ENCODE measurements at regions not wholly inside any gene's neighbourhood (a gene's known extent, or its start where the extent isn't known, plus 50 kb on each side); places are given as distances from the start of the nearest gene placed in this dataset.

DNA sequence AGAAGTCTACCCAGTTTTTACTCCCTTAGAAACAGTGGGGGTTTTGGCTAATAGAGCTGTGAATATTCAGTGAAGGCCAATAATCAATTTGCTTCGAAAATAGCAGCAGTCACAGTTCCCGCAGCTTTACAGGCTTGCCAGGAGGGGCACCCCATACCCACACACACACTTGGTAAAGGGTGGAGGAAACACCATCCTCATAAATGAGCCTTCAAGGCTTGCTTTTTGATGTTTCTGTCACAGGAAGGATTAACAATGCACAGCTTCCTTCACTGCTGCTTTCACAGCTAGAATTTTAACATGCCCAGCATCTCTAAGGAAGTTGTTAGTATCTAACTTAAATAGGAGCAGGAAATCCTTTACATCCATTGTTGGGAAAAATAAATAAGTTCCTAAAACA lies 1247.5 kb upstream of the C9orf72 start:
- CTCF ChIA-PET: no interaction called here
- TF ChIP-seq, protein P1, sequence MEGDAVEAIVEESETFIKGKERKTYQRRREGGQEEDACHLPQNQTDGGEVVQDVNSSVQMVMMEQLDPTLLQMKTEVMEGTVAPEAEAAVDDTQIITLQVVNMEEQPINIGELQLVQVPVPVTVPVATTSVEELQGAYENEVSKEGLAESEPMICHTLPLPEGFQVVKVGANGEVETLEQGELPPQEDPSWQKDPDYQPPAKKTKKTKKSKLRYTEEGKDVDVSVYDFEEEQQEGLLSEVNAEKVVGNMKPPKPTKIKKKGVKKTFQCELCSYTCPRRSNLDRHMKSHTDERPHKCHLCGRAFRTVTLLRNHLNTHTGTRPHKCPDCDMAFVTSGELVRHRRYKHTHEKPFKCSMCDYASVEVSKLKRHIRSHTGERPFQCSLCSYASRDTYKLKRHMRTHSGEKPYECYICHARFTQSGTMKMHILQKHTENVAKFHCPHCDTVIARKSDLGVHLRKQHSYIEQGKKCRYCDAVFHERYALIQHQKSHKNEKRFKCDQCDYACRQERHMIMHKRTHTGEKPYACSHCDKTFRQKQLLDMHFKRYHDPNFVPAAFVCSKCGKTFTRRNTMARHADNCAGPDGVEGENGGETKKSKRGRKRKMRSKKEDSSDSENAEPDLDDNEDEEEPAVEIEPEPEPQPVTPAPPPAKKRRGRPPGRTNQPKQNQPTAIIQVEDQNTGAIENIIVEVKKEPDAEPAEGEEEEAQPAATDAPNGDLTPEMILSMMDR (conservative IDR thresholded peaks at IDR 0.05; ENCODE audit: low read depth): no peak

DNA sequence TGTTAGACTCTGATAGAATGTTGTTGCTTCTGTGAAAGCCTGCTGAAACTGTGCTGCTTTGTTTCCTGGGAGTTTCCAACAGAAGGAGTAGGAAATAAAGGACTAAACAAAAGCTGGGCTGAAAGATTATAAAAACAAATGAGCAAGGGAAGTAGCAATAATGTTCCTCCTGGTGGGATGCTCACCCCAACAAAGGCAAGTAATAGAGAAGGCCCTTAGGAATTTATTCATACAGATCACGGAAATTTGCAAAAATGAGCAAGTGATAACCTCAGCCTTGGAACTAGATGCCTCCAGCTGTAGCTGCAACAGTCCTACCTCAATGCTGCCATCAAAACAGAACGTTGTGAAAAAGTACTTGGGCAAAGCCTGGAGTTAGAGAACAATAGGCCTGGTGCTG lies 1248.0 kb upstream of the C9orf72 start:
- TF ChIP-seq, protein P1 (conservative IDR thresholded peaks at IDR 0.05; ENCODE audit: low read depth): no peak
- ChIA-PET POLR2A (ENCODE audit: low non-redundant PET) (no interaction called here), CTCF (no interaction called here)
- DNase-seq (ENCODE audit: low spot score): no peak
- no peak overlapping the region for H3K27ac ChIP-seq

More for the DNA sequence above, 1247.5 kb upstream of the C9orf72 start:
- H3K27ac ChIP-seq: no peak overlapping the region
- DNase-seq (ENCODE audit: low spot score): no peak
- POLR2A ChIA-PET (ENCODE audit: low non-redundant PET): no interaction called here

DNA sequence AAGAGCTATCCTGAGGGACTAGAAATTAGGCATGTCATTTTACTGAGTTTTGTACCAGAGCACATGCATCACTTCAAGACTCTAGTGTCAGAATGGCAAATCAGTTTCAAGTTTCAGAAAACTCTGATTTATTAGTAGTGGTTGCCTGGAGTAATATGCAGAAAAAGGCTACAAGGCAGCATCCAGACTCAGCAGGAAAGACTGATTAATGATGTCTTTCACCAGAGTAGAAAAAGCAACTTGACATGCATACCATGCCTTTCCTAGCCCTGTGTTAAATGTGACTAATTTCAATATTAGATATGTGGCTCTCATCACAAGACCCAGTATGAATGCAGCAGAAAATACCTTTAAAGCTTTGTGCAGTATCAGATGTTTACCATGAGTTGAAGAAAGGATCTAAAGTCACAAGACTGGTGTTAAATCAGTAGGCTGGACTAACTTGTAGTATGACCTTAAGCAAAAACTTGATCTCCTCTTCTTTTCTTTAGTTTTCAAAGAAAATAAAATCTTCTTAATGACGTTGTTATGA lies 1251.2 kb upstream of the C9orf72 start:
- no peak overlapping the region for H3K27ac ChIP-seq
- TF ChIP-seq, protein P1 (conservative IDR thresholded peaks at IDR 0.05; ENCODE audit: low read depth): no peak
- DNase-seq (ENCODE audit: low spot score): no peak
- ChIA-PET CTCF (no interaction called here), POLR2A (ENCODE audit: low non-redundant PET) (no interaction called here)

DNA sequence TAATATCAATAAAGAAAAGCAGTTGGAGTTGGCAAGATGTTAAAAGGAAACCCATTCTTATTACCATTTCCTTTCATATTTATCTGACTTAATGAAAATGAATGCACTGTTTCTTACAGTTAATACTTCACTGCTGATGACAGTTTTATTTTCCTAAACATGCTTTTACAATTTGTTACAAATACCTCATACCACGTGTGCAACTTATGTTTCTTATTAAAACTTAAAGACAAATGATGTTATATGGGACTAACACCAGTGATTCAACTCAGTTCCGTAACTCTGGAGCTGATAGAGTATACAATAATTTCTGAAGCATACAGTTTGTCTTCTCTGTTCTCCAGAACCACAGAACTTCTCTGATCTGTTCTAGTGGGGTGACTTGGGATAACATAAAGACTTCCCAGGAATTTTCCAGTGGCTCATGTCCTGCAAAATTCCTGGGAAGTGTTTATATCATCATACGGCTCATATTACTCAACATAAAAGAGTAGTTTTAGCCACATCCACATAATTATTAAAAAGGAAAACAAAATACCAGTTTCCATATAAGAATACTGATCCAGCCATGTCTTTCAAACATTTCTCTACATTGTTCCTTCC lies 1259.0 kb upstream of the C9orf72 start:
- H3K27ac ChIP-seq: no peak overlapping the region
- POLR2A ChIA-PET (ENCODE audit: low non-redundant PET): no interaction called here
- TF ChIP-seq, protein P1 (conservative IDR thresholded peaks at IDR 0.05; ENCODE audit: low read depth): no peak
- CTCF ChIA-PET: interaction anchor here (0.7 kb wide), 1 partner anchor 58 kb away, joined by 5 read pairs; no protein-coding TSS in a partner anchor
- no peak for DNase-seq (ENCODE audit: low spot score)

GRCh38 chr9:28834156-28834555 lies 1260.9 kb upstream of the C9orf72 start:
- TF ChIP-seq, protein P1 (conservative IDR thresholded peaks at IDR 0.05; ENCODE audit: low read depth): no peak
- H3K27ac ChIP-seq: no peak overlapping the region
- DNase-seq (ENCODE audit: low spot score): no peak
- POLR2A ChIA-PET (ENCODE audit: low non-redundant PET): no interaction called here
- CTCF ChIA-PET: no interaction called here

DNA sequence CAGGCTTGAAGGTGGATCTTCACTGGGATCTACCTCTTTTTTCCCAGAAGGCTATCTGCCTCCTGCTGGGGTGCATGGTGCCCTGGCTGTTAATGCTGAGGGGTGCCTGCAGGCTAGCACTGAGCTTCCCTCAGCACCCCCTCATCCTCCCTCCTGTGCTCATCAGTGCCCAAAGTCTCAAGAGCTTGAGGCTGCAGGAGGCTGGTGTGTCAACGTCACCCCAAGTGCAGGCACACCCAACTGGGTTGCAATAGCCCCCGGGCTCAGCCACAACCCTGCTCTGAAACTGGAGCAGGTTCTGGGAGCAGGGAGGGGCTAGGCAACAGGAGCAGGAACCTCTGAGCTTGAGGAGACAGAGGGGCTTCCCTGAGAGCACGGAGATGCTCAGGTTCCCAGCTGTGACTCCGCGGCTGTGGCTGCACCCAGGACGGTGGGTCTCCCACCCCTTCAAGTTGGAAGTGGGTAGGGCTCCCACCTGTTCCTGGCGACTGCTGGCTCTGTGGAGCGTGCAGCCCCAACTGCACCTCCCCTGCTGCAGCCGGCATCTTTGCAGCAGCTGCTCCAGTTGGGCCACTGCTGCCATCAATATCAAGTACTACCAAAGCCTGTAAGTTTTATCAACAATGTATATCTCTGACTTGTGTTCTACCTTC lies 1266.6 kb upstream of the C9orf72 start:
- ChIA-PET CTCF (no interaction called here), POLR2A (ENCODE audit: low non-redundant PET) (no interaction called here)
- TF ChIP-seq, protein P1 (conservative IDR thresholded peaks at IDR 0.05; ENCODE audit: low read depth): no peak
- H3K27ac ChIP-seq: no peak overlapping the region
- no peak for DNase-seq (ENCODE audit: low spot score)

All from RWPE1 (cell line).